ENCODE measurements at regions not wholly inside any gene's neighbourhood (a gene's known extent, or its start where the extent isn't known, plus 50 kb on each side); places are given as distances from the start of the nearest gene placed in this dataset.
"Not testable (repeated sequence)": the region's sequence is repeated elsewhere in the genome, so short reads cannot be mapped to it uniquely, and the experiment has no call there.

DNA sequence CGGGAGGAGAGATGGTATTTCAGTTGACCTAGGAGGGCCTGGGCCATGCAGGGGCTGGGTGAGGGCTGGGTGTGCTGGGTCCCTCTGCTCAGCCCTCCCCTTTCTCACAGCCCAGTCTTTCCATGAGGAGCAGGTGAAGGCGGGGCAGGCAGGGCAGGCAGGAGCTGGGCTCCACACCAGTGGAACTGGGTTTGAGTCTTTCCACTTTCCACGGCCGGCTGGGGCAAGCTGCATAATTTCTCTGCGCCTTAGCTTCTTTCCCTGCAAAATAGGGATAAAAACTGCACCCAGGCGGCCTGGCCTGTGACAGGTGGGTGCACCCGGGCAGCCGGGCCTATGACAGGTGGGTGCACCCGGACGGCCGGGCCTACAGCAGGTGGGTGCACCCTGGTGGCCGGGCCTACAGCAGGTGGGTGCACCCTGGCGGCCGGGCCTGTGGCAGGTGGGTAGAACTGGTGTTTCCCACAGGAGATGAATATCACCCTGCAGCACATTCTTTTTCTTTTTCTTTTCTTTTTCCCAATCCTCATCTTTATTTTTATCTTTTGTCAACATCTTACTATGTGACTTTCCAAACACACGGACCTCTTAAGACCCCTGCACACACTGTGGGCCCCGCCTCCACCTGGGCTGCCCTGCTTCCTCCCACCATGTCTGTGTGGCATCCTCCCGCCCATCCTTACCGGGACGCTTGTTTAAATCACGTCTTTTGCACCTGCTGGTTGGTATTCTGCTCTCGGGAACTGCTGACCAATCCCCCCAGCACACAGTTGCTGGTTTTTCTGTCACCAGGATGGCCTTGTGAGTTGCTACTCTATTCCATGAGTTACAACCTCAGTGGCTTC, 111.3 kb downstream of the NPIPB11 start:
- DNase-seq (ENCODE audit: low spot score): not testable (repeated sequence)

- DNase-seq (ENCODE audit: low spot score): not testable (repeated sequence)
Observed at GRCh38 chr16:29294400-29294933, 112.0 kb downstream of the NPIPB11 start.

DNA sequence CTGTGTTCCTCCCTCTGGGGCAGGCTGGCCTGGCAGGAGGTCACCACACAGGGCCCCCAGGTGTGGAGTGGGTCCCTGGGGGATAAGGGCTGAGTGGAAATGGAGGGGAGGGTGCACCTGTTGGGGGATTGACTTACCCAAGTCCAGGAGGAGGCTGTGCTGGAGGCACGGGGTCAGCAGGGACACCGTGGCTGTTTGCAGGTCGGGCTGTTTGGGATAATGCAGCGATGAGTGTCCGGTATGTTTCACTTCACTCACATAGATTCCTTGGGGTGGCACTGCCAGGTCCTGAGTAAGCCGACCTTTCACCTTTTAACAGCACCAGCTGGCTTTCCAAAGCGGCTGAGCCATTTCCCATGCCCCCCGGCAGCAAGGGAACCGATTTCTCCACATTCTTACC, 113.0 kb downstream of the NPIPB11 start:
- DNase-seq (ENCODE audit: low spot score): not testable (repeated sequence)

DNA sequence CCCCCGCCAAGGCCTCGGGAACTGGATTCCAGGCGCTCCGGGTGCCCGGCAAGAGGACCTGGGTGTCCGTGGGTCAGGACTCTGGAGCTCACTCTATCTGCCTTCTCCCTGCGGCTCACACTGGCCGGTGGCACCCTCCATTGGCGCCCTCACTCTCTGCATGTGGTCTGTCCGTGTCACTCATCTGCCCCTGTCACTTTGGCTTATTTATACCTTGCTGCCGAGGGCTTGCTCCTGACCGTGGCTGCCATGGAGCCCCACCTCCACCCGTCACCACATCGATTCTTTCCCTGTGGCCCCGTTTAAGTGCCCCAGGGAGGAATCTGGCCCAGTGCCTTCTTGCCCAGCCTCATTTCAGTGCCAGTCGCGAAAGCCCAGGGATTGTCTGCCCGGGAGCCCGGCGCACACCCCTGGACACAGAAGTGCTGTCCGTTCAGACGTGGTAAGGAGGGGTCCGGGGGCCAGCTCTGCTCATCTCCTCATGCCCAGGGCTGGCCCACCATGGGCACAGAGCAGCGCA, 113.5 kb downstream of the NPIPB11 start:
- DNase-seq (ENCODE audit: low spot score): not testable (repeated sequence)

- not testable (repeated sequence) for DNase-seq (ENCODE audit: low spot score)
Observed at GRCh38 chr16:29291329-29292271, 114.9 kb downstream of the NPIPB11 start.

DNA sequence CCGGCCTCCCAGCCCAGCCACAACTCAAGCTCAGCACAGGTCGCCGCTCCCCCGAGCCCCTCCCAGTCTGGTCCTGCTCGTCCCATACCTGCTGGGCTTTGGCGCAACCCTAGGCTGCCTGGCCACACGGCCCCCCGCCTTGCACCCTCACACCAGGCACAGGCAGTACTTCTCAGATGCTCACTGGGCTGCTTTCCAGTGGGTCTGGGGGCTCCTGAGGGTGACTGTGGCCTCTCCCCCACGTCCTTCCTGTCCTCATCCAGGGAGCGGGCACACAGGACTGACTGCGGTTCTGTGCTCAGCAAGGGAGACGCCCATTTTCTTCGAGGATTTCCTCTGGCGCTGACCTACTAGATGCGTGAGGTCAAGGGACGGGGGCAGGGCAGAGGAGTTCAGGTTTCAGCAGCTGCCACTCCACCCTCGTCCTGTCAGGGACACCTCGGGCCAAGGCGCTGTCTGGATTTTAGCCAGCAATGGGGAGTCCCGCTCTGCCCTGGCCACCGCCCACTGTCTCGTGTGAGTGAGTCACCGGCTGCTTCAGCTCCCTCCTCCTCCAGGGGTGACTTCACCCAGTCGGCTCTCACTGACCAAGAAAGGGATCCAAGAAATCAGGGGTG, 115.8 kb downstream of the NPIPB11 start:
- DNase-seq (ENCODE audit: low spot score): peak; percentile 21

GRCh38 chr16:29289516-29290239, 116.8 kb downstream of the NPIPB11 start:
- DNase-seq (ENCODE audit: low spot score): not testable (repeated sequence)

DNA sequence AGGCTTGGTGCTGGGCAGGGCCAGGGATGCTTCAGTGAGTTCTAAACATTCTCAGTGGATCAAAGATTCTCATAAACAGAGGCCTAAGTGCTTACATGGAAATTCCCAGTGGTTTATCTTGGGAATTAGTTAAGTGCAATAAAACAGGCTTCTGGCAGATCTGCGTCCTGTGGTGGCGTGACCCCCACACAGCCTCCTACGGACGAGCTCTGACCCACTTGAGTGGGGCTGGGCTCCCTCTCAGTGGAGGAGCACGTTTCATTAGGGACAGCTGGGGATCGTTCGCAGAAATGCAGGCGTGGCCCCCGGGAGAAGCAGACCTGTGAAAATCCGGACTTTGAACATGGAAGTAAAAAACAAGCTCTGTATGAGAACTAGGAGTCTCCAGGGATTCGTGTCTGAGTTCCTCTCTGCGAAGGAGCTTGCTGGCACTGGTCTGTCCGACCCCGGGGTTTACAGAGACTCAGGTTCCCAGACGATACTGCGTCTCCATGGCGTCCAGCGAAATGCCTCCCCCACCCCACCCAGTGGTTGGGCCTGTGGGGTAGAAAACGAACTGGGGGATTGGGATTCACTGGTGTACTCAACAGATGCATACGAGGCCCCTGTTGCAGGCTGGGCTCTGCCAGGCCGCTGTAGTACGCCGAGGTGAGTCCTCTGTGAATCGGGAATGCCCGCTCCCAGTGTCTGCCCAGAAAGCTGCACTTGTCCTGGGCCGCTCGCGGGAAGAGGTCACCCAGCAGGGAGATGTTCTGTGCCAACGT, 117.6 kb downstream of the NPIPB11 start:
- DNase-seq (ENCODE audit: low spot score): not testable (repeated sequence)

DNA sequence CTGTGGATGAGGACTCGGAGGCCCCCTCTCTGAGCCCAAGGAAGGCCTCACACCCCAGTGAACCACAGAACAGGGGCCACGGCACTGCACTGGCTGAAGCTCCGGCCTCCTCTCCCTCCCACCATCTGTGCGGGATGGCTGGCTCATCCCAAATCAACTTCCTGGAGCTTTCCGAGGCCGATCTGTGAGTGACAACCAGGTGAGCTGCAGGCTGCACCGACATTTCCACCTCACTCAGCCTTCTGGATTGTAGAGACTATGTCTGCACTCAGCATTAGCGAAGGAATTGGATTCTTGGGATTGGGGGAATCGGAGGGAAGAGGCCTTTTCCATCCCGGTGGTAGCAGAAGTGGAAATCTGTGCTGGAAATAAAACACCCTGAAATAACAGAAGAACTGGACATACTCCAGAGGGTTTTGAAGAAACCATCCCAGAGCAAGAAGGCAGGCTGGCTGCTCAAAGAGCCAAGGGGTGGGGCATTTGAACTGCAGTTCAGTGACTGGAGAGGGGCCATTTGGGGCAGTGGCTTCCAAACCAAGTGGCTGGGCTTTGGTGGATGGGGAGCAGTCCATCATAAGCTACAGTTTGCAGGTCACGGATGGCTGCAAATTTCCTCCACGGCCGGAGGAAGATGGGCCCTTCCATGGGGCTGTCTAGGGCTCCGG, 118.5 kb downstream of the NPIPB11 start:
- not testable (repeated sequence) for DNase-seq (ENCODE audit: low spot score)

DNA sequence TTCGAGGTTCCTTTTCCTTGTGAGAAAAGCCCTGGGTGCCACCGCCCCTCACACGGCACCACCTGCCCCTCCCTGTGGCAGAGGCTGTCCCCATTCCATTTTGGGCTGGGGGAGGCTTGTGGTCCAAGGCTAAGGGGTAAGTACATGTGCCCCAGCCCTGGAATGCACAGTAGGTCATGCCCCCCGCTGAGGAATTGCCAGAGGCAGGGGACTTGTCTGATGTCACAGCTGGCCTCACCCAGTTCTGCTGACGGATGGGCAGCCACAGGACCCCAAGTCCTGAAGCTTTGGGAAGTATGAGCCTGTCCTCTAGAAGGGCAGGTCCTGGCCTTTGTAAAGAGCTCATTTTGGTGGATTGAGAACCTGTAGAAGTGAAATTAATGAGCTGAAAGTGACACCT, 119.3 kb downstream of the NPIPB11 start:
- not testable (repeated sequence) for DNase-seq (ENCODE audit: low spot score)

DNA sequence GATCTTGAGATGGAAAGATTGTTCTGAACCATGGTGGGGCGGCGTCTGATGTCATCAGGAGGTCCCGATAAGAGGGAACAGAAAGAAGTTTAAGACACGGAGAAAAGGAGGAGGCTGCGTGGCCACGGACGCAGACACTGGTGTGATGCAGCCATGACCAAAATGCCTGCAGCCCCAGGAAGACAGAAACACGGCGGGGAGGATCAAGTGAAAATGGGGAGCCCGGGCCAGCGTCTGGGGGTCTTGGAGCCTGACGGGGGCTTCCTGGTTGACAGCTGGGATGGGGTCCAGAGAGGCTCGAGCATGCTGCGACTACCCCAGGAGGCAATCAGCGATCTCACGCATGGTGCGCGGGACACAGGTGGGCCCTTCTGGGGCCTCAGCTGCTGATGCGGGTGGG, 119.7 kb downstream of the NPIPB11 start:
- DNase-seq (ENCODE audit: low spot score): not testable (repeated sequence)

DNA sequence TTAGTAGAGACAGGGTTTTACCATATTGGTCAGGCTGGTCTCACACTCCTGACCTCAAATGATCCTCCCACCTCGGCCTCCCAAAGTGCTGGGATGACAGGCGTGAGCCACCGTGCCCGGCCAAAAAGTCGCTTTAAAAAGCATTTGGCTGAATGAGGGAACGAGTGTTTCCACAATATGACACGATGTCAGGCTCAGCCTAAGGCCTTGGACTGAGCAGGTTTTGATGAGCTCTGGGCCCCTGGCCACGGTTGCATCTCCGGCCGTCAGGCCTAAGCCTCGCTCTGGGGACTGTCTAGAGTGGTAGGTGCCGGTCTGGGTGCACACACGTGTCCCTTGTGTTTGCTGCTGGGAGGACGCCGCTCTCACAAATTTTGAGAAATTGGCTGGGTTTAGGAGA, 120.3 kb downstream of the NPIPB11 start:
- DNase-seq (ENCODE audit: low spot score): not testable (repeated sequence)

- peak; percentile 41 for DNase-seq (ENCODE audit: low spot score)
Observed at GRCh38 chr16:29285151-29285885, 121.2 kb downstream of the NPIPB11 start.

GRCh38 chr16:29284723-29285122, 121.8 kb downstream of the NPIPB11 start:
- DNase-seq (ENCODE audit: low spot score): not testable (repeated sequence)

DNA sequence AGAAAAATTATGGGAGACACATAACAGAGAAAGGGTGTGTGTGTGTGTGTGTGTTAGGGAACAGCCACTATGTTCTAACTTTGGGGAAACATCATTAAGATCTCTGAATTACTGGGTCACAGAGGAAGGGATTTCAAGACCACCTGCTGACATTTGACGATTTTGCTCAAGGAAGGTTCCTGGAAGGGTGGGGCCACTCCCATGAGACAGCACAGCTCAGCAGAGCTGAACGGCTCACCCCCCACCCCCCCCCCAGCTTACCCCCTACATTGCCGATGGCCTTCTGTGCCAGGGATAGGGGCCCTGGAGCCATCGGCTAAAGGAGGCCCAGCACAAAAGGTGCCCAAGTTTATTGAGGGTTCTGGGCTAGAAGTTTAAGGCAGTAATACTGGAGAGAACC, 122.4 kb downstream of the NPIPB11 start:
- DNase-seq (ENCODE audit: low spot score): not testable (repeated sequence)

DNA sequence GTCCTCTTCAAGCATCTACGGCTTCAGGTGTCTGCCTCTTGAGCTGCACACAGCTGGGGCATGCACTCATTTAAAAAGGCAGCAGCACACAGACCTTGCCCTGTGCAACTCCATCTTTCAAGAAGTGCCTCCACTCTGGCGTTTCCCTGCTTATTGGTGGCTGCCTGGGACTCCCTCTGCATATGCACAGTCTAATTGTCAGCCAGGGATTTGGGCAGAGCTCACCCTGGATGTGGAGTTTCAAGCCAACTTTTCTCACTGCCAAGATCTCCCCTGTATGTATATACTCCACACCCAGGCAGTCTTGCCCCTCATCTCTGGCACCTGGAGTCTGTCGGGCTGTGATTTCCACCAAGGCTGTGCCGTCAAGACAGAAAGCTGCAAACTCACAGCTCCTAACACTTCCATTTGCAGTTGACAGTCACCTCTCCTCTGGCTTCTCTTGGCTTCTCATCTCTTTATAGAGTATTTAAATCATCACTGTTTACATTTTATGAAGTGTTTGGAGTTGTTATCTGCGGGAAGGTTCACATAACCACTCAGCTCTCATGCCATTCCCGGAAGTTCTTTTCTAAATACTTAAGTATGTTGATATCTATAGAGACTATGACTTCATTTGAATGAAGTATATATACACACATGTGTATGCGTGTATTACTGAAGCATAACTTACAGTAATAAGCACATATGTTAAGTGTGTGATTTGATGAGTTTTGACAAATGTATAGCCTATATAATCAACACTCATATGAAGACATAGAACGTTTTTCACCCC, 128.2 kb downstream of the NPIPB11 start:
- DNase-seq (ENCODE audit: low spot score): not testable (repeated sequence)

DNA sequence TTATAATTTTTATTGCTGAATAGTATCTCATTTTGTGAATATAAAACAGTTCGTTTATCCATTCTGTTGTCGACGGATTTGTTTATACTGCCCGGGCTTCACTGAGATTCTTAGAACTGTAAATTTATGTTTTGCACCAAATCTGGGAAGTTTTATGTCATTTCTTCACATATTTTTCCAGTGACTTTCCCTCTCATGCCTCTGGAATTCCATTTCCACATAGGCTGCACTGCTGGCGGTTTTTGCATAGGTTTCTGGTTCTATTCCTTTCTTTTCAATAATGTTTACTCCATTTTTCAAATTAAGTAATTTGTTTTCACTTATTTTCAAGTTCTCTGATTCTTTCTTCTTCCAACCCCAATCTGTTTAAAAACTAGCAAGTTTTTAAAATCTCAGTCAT, 130.1 kb downstream of the NPIPB11 start:
- not testable (repeated sequence) for DNase-seq (ENCODE audit: low spot score)

All from globus pallidus (tissue), 1 donor.